BLaER1 treated with 17β-estradiol and CSF1 and Interleukin-3, amounts not matched to agents 10 nM and 100 nM (cell line): ENCODE measurements at regions not wholly inside any gene's neighbourhood (a gene's known extent, or its start where the extent isn't known, plus 50 kb on each side); places are given as distances from the start of the nearest gene placed in this dataset.
"Not testable (repeated sequence)": the region's sequence is repeated elsewhere in the genome, so short reads cannot be mapped to it uniquely, and the experiment has no call there.

ENCODE experiments used
- H3K27ac ChIP-seq, 11 experiments: shearing (Covaris generic); formaldehyde crosslinking; 2 replicates each; pipeline ENCODE4 v1.8.1; 2022
- H3K27me3 ChIP-seq, 11 experiments: shearing (Covaris generic); formaldehyde crosslinking; 2 replicates each; pipeline ENCODE4 v1.8.1; 2022
- H3K36me3 ChIP-seq, 11 experiments: shearing (Covaris generic); formaldehyde crosslinking; 2 replicates each; pipeline ENCODE4 v1.8.1; 2022
- H3K4me1 ChIP-seq, 10 experiments: shearing (Covaris generic); formaldehyde crosslinking; 2 replicates each; pipeline ENCODE4 v1.8.1; 2022
- H3K4me2 ChIP-seq, 11 experiments: shearing (Covaris generic); formaldehyde crosslinking; 2 replicates each; pipeline ENCODE4 v1.8.1; 2022
- H3K4me3 ChIP-seq, 10 experiments: shearing (Covaris generic); formaldehyde crosslinking; 2 replicates each; pipeline ENCODE4 v1.8.1; 2022
- H3K9ac ChIP-seq, 11 experiments: shearing (Covaris generic); formaldehyde crosslinking; 2 replicates each; pipeline ENCODE4 v1.8.1; 2022
- H3K9me3 ChIP-seq, 11 experiments: shearing (Covaris generic); formaldehyde crosslinking; replicated peaks in 1 of 11; 2 replicates each; pipeline ENCODE4 v1.8.1; 2022
- H4K20me1 ChIP-seq, 11 experiments: shearing (Covaris generic); formaldehyde crosslinking; 2 replicates each; pipeline ENCODE4 v1.8.1; 2022
- Cebpa-rat ChIP-seq, 11 experiments: shearing (Covaris generic); IDR thresholded peaks; 2 replicates each; pipeline ENCODE4 v1.8.1; 2022

DNA sequence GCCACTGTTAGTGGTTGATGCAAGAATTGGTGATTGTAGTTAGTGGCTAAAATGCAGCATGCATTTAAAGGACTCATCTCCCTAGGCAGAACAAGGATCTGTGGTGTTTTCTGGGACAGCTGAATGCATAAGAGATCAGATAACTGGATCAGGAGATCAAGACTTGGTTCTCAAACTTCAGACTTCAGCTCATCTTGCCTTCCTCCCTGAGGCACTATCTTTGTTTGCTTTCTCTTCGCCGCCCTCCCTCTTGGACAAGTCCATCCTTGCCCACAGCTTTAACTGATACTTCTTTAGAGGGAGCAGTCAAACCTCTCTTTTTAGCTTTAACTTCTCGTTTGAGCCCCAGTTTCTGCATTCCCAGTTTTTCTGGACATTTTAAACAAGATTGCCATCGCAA, 195.4 kb upstream of the TPRG1 start:
- H3K4me1 ChIP-seq = peaks cover 47 to 68% (median 62%) of the 10 kb centered on the region in 10 experiments
- H3K27ac ChIP-seq = peak overlapping the region in 5 of 11 experiments; percentile 18 to 84 (median 75); a peak in 5 of 22 replicates
- no peaks in the 10 kb centered on the region; a peak in 1 of 22 replicates for H3K27me3 ChIP-seq
- no peaks in the 10 kb centered on the region for H4K20me1 ChIP-seq
- 0 out of 20 replicates have a peak overlapping the region, but pooled peaks of 1 of the 10 experiments have one; percentile 47 for H3K4me3 ChIP-seq
- peaks cover 0 to 5% (median 1%) of the 10 kb centered on the region in 11 experiments; a peak in 9 of 22 replicates for H3K9me3 ChIP-seq
- H3K36me3 ChIP-seq = no peaks in the 10 kb centered on the region
- H3K4me2 ChIP-seq = peak overlapping the region; percentile 78 to 91 (median 82); a peak in 21 of 22 replicates
- no peak for TF ChIP-seq Cebpa-rat (IDR thresholded peaks at IDR 0.05)
- 0 out of 22 replicates have a peak overlapping the region, but pooled peaks of 1 of the 11 experiments have one; percentile 69 for H3K9ac ChIP-seq

DNA sequence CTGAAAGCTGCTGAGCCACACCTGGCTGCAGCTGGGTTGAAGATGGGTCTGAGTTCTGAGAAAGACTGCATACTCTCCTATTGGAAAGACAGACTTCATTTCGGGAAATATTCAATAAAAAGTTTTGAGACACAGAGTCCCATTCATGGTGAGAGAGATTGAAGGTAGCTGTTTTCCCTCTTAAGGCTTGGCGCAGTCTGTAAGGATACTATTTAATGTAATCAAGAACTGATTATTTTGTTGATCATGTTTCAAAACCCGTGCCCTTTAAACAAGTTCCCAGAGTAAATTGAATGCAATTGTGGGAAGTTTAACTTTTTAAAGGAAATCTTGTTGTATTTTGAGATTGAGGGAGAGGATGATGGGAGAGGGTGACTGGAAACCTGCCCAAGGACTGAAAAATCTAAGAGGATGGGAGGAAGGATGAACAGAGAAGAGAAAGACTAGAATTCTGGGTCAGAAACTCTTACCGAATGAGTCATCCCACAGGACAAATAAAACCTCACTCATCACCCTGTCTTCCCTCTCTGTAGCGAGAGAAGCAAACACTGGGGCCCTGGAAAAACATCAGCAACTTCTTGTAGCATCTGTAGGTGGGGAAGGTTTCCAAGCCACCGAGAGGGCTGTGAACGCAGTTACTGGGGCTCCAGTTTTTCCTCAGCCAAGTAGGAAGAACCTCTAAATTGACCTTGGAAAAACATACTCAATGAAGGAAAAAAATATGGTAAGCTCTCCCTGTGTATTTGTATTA, 193.2 kb upstream of the TPRG1 start:
- Histone ChIP-seq H3K9me3 (no peaks in the 10 kb centered on the region; a peak in 1 of 22 replicates), H3K4me2 (no peak overlapping the region), H3K27me3 (no peaks in the 10 kb centered on the region; a peak in 1 of 22 replicates), H3K9ac (no peak overlapping the region), H3K27ac (no peak overlapping the region), H3K4me1 (peaks cover 27 to 46% (median 41%) of the 10 kb centered on the region in 10 experiments), H3K4me3 (no peak overlapping the region), H3K36me3 (no peaks in the 10 kb centered on the region), H4K20me1 (no peaks in the 10 kb centered on the region)
- no peak for TF ChIP-seq Cebpa-rat (IDR thresholded peaks at IDR 0.05)

DNA sequence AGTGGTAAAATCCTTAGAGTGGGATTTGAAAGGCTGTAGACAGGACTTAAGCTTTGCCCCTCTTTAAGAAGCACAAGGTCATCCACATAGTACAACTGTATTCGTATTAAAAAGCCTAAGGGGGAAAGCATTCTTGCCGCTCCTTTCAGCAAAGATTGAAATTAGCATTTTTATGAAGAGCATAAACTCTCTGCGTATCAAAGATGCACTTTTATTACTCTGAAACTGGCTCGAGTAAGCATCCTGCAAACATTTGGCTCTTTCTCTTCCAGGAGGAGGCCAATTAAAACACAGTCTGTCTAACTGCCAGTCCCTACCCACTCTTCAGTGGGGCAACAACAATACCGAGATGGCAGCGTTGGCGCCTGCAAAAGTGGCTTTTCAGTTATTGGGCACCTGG, 192.5 kb upstream of the TPRG1 start:
- H4K20me1 ChIP-seq = no peaks in the 10 kb centered on the region
- no peaks in the 10 kb centered on the region for H3K36me3 ChIP-seq
- no peak overlapping the region for H3K4me2 ChIP-seq
- TF ChIP-seq Cebpa-rat (IDR thresholded peaks at IDR 0.05) = no peak
- H3K27ac ChIP-seq = no peak overlapping the region
- H3K9ac ChIP-seq = no peak overlapping the region
- no peaks in the 10 kb centered on the region; a peak in 1 of 22 replicates for H3K27me3 ChIP-seq
- H3K4me1 ChIP-seq = peaks cover 21 to 39% (median 34%) of the 10 kb centered on the region in 10 experiments
- H3K9me3 ChIP-seq = no peaks in the 10 kb centered on the region; a peak in 1 of 22 replicates
- H3K4me3 ChIP-seq = no peak overlapping the region

DNA sequence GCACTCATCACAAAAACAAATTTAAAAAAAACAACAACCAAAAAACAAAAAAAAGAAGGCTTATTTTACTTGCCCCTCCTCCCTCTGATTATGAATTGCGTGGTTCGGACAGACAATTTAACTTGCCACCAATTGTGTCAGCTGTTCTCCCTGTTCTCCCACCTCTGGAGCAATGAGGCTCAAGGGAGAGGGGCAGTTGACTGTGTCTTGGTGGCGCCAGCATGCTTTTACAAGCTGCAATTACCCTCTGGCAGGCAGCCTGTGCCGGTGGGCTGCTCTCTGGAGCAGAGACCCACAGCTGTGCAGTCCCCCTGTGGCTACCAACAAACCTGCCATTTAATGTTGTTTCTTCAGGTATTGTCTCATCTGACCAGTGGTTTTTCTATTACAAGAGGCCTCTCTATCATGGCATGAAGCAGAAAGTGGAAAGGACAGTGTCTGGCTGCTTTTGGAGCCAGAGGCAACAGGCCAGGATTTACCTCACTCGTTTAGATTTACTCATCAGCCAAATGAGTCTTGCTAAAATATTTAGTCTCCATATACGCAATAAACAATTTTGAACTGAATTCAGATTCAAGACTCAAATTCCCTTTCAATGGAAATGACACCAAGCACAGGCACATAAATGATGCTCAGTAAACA, 192.0 kb upstream of the TPRG1 start:
- Histone ChIP-seq H3K4me3 (no peak overlapping the region), H3K9ac (no peak overlapping the region), H3K36me3 (no peaks in the 10 kb centered on the region), H3K4me2 (no peak overlapping the region), H3K4me1 (peaks cover 15 to 34% (median 29%) of the 10 kb centered on the region in 10 experiments), H3K27me3 (no peaks in the 10 kb centered on the region; a peak in 1 of 22 replicates), H4K20me1 (no peaks in the 10 kb centered on the region), H3K27ac (no peak overlapping the region), H3K9me3 (no peaks in the 10 kb centered on the region; a peak in 1 of 22 replicates)
- TF ChIP-seq Cebpa-rat (IDR thresholded peaks at IDR 0.05) = no peak

DNA sequence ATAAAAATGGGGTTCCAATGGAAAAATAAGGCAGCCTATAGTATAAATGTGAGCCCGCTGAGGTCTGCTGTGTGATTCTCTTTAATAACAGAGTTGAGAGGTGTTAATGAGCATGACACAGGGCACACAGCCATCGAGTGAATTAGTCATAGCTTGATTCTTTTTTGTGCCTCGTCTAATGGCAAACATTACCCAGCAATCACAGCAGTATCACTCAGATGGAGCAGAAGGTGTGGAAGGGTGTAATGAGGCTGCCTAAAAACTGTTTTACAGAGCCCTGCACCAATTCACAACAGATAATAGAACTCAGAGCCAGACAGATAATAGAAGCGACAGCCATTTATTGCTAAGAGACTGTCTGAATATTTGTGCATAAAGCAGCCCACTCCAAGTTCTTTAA, 178.6 kb upstream of the TPRG1 start:
- H3K4me1 ChIP-seq = peaks cover 0 to 7% (median 0%) of the 10 kb centered on the region in 10 experiments; a peak in 1 of 20 replicates
- no peak overlapping the region for H3K9ac ChIP-seq
- peaks cover 0 to 16% (median 9%) of the 10 kb centered on the region in 11 experiments; a peak in 11 of 22 replicates for H3K9me3 ChIP-seq
- H3K36me3 ChIP-seq = no peaks in the 10 kb centered on the region
- H3K4me2 ChIP-seq = no peak overlapping the region
- TF ChIP-seq Cebpa-rat (IDR thresholded peaks at IDR 0.05) = no peak
- no peaks in the 10 kb centered on the region for H4K20me1 ChIP-seq
- H3K27ac ChIP-seq = no peak overlapping the region
- H3K27me3 ChIP-seq = no peaks in the 10 kb centered on the region
- no peak overlapping the region for H3K4me3 ChIP-seq

DNA sequence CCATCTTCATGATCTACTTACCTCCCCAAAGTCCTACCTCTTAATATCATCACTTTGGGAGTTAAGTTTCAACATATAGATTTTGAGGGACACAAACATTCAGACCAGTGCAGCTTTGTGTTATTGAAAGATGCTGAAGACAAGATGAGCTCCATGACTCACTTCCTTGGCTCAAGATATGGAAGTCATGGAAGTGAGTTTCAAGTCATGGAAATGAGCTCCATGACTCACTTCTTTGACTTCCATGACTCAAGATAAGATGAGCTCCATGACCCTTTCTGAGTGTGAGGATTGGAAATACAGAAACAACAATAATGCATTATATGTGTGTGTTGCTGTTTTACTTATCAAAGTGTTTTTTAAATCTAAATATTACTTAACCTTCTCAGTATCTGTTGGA, 170.2 kb upstream of the TPRG1 start:
- no peak overlapping the region for H3K4me3 ChIP-seq
- no peak overlapping the region for H3K27ac ChIP-seq
- no peak for TF ChIP-seq Cebpa-rat (IDR thresholded peaks at IDR 0.05)
- H3K36me3 ChIP-seq = peaks cover 0 to 5% (median 0%) of the 10 kb centered on the region in 11 experiments; a peak in 1 of 22 replicates
- peaks cover 0 to 7% (median 0%) of the 10 kb centered on the region in 11 experiments; a peak in 4 of 22 replicates for H3K9me3 ChIP-seq
- no peaks in the 10 kb centered on the region for H3K27me3 ChIP-seq
- H3K9ac ChIP-seq = no peak overlapping the region
- no peaks in the 10 kb centered on the region for H3K4me1 ChIP-seq
- no peaks in the 10 kb centered on the region for H4K20me1 ChIP-seq
- no peak overlapping the region for H3K4me2 ChIP-seq

DNA sequence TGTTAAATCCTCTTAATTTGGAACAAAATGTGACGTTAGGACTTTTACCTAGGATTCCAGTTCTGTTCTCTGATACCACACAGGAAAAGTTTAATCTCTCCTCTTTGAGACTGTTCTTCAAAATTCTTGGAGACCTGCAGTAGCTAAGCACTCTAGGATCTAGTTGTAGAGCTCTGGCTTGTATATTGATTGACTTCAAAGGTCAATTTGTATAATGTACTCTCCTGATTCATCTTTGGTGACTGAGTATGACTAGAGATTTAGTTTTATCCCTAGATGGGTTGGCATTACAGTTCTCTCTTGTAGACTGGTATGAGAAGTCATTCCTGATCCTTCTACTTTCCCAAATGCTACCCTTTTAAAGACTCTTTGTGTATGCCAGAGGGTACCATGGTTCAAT, 168.4 kb upstream of the TPRG1 start:
- Histone ChIP-seq H3K27ac (no peak overlapping the region), H3K4me2 (no peak overlapping the region), H3K4me1 (no peaks in the 10 kb centered on the region), H4K20me1 (no peaks in the 10 kb centered on the region), H3K9me3 (peaks cover 0 to 8% (median 0%) of the 10 kb centered on the region in 11 experiments; a peak in 4 of 22 replicates), H3K36me3 (peaks cover 0 to 6% (median 0%) of the 10 kb centered on the region in 11 experiments; a peak in 1 of 22 replicates), H3K9ac (no peak overlapping the region), H3K27me3 (no peaks in the 10 kb centered on the region), H3K4me3 (no peak overlapping the region)
- no peak for TF ChIP-seq Cebpa-rat (IDR thresholded peaks at IDR 0.05)

DNA sequence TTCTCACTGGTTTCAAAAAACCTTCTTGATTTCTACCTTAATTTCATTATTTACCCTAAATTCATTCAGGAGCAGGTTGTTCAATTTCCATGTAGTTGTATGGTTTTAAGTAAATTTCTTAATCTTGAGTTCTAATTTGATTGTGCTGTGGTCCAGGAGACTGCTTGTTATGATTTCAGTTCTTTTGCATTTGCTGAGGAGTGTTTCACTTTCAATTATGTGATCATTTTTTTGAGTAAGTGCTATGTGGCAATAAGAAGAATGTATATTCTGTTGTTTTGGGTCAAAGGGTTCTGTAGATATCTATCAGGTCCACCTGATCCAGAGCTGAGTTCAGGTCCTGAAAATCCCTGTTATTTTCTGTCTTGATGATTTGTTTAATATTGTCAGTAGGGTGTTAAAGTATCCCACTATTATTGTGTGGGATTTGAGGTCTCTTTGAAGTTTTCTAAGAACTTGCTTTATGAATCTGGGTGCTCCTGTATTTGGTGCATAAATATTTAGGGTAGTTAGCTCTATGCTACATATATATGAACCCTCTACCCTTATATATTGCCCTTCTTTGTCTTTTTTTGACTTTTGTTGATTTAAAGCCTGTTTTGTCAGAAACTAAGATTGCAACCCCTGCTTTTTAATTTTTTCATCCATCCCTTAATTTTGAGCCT, 158.4 kb upstream of the TPRG1 start:
- H3K9me3 ChIP-seq = peaks cover 13 to 25% (median 19%) of the 10 kb centered on the region in 11 experiments; a peak in 21 of 22 replicates
- no peak overlapping the region for H3K4me3 ChIP-seq
- H3K27ac ChIP-seq = no peak overlapping the region
- 0 out of 22 replicates have a peak, but pooled peaks cover 0 to 3% (median 0%) of the 10 kb centered on the region in 11 experiments for H3K36me3 ChIP-seq
- H4K20me1 ChIP-seq = no peaks in the 10 kb centered on the region
- H3K4me2 ChIP-seq = no peak overlapping the region
- H3K27me3 ChIP-seq = no peaks in the 10 kb centered on the region
- TF ChIP-seq Cebpa-rat (IDR thresholded peaks at IDR 0.05) = no peak
- H3K9ac ChIP-seq = no peak overlapping the region
- no peaks in the 10 kb centered on the region for H3K4me1 ChIP-seq

DNA sequence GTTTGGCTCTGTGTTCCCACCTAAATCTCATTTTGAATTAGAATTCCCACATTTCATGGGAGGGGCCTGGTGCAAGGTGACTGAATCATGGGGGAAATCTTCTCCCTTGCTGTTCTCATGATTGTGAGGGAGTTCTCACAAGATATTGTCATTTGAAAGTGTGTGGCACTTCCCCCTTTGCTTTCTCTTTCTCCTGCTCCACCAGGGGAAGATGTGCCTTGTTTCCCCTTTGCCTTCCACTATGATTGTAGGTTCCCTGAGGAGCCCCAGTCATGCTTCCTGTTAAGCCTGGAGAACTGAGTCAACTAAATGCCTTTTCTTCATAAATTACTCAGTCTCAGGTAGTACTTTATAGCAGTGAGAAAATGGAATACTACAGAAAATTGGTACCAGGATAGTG, 157.2 kb upstream of the TPRG1 start:
- no peak overlapping the region for H3K4me3 ChIP-seq

DNA sequence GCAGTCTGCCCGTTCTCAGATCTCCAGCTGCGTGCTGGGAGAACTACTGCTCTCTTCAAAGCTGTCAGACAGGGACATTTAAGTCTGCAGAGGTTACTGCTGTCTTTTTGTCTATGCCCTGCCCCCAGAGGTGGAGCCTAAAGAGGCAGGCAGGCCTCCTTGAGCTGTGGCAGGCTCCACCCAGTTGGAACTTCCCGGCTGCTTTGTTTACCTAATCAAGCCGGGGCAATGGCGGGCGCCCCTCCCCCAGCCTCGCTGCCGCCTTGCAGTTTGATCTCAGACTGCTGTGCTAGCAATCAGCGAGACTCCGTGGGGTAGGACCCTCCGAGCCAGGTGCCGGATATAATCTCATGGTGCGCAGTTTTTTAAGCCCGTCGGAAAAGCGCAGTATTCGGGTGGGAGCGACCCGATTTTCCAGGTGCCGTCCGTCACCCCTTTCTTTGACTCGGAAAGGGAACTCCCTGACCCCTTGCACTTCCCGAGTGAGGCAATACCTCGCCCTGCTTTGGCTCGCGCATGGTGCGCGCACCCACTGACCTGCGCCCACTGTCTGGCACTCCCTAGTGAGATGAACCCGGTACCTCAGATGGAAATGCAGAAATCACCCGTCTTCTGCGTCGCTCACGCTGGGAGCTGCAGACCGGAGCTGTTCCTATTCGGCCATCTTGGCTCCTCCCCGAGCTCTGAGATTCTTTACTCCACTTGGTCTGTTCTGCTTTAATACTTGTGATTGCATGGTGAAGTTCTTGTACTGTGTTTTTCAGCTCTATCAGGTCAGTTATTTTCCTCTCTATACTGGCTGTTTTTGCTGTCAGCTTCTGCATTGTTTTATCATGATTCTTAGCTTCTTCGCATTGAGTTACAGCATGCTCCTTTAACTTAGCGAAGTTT, 148.9 kb upstream of the TPRG1 start:
- H3K9me3 ChIP-seq = peaks cover 0 to 17% (median 8%) of the 10 kb centered on the region in 11 experiments; a peak in 5 of 22 replicates
- H3K4me1 ChIP-seq, H3K27me3 ChIP-seq, H3K27ac ChIP-seq, H3K4me3 ChIP-seq, H3K4me2 ChIP-seq, H4K20me1 ChIP-seq, H3K9ac ChIP-seq, H3K36me3 ChIP-seq: not testable (repeated sequence)

More for the DNA sequence above, 157.2 kb upstream of the TPRG1 start:
- TF ChIP-seq Cebpa-rat (IDR thresholded peaks at IDR 0.05) = no peak
- Histone ChIP-seq H3K4me1 (no peaks in the 10 kb centered on the region), H3K27me3 (no peaks in the 10 kb centered on the region), H3K27ac (no peak overlapping the region), H3K9ac (no peak overlapping the region), H4K20me1 (no peaks in the 10 kb centered on the region), H3K9me3 (peaks cover 13 to 25% (median 19%) of the 10 kb centered on the region in 11 experiments; a peak in 21 of 22 replicates), H3K36me3 (0 out of 22 replicates have a peak, but pooled peaks cover 0 to 3% (median 0%) of the 10 kb centered on the region in 11 experiments), H3K4me2 (no peak overlapping the region)
